ENCODE measurements at regions not wholly inside any gene's neighbourhood (a gene's known extent, or its start where the extent isn't known, plus 50 kb on each side); places are given as distances from the start of the nearest gene placed in this dataset.

DNA sequence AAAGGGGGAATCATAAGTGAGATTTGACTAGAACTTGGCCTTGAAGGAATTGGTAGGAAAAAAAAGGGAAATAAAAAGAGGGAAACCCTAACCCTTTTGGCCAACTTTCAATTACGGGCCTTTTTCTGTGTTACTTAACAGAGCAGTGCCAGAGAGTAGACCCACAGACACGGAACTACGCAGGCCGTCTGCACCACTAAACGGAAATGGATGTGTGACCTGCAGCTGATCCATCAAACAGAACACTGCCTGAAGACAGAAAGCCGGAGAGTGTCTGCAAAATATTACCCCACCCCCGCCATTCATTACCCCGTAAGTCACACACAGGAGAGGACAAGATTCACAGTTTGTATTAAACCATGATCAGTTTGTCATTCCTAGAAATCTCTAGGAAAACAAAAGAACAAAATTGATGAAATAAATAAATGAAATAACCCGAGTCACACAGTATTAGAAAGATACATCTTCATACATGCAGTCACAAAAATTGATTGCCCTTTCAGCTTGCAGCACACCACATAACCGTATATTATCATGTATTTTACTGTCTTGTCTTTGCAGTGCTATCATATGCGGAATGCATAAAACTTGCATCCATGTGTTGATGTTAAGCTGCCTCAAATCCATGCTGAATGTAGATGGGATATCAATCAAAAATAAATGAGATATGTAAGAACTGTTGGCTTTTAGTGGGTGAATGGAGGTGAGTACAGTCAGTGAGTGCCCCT lies 424.7 kb downstream of the IRS2 start:
- DNase-seq = no peak

DNA sequence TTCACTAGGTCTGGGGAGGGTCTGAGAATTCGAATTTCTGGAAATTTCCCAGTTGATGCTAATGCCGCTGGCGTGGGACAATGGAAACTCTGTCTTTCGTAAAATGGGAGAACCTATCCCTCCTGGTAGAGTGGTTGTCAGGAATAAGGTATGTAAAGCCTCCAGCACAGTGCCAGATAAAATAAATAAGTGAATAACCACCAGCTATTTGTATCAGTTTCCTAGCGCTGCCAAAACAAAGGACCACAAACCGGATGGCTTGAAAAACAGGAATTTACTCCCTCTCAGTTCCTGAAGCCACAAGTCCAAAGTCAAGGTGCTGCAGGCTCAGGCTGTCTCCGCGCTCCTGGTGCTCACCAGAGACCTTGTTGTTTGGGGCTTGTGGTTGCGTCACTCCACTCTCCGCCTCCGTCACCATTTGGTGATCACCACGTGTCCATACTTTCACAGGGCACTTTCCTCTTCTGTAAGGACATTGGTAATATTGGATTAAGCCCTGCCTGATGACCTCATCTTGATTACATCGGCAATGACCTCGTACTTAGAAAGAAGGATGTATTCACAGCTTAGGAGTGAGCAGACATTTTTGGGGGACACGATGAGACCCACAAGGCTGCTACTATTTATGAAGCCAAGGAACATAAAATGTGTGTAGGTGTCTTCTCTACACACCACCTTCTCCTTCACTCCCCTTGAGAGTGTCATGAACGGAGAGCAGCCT lies 428.5 kb downstream of the IRS2 start:
- DNase-seq = no peak

DNA sequence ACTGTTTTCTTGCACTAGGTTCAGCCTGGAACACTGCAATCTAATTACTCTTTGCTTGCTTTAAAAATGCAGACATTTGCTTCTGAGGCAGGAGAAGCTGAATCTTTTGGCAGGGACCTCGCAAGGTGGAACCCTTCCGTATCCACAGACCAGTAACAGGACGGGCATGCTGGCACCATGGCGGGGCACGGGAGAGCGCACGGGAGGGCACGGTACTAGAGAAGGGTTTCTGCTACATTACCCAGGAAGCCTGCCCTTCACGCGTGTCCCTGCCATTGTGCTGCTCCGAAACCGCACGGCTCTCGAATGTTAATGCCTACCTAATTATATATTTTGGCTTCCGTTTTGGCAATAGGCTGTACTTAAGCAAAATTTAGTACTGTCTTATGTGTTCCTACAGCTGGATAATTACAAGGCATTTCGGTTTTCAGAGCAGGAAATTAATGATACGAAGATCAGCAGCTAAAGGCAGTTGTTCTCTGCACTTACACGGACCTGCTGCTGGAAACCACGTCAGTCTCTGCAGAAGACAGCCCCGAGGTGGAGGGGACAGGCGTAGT lies 430.4 kb downstream of the IRS2 start:
- no peak for DNase-seq

DNA sequence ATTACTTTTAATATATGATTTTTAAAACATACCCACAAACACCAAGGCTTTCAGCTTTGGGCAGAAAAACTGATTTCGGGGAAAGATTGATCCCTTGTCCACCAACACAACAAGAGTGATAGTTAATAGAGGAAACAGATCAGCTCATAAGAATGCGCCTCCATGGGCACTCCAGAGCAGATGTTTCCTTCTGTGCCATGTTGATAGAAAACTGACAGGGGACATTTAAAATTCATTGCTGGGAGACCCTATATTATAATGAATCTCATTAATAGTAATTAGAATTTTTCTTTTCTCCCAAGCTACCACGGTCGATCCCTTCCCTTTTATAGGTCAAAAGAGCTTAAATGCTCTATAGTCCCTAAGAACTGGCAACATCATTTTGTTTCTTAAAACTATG lies 431.2 kb downstream of the IRS2 start:
- no peak for DNase-seq

DNA sequence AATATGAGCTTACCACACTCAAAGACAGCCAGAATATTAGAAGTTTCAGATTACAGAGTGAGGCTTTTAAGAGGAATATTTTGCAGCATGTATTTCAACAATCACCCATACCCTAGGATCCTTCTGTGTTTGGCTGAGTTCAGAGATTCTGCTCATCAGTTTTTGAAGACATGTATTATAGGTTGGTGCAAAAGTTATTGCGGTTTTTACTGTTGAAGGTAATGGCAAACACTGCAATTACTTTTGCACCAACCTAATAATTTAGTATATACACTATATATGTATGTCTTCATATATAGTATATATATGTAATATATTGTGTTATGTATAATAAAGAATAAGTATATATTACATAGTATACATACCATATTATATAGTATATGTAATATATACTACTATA lies 435.1 kb downstream of the IRS2 start:
- DNase-seq = no peak

DNA sequence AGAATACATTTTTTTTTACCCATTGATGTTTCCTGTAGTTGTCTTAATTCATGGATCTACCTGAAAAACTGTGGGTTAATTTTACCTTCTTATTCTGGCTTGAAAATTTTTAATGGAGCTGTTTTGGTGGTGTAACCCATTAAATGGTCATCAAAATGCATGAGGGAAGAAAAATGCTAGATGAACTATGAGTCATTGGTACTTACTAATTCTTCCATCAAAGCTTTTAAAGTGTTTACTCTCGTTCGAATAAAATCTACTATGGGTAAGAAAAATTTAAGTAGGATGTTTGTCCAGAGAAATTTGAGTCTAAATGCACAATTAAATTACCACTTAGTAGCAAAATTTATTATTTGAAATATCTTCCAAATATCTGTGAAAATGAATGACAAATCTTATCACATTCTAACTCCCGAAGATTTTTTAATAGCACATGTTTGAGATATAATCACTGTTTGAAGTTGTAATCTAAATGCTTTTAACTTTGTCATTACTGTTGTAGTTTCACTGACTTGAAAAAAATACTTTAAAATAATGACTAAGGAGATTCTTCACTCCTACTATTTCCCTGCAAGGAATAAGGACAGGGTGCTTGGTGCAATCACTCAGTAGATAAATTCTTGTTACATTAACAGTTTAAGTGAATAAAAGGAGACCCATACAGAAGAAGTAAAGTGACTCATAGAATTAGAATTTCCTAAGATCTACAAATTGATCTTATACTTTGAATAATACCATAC lies 437.7 kb downstream of the IRS2 start:
- no peak for DNase-seq

DNA sequence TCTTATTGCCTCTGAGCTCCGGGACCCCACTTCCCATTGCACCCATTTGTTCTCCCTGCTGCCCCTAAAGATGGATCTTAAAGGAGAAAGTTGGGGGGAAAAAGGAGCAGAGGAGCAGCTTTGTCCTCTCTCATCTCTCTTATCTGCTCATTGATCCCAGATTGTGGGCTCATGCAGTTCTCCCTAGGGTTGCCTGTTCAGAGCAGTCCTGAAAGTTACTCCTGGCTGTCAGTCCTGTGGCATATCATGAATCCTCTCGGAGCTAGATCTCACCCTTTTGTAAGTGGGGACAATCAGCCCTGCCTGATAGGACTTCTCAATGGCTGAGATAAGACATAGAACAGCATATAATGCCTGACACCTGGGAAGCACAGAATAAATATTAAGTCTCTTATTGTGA lies 440.3 kb downstream of the IRS2 start:
- DNase-seq = no peak

DNA sequence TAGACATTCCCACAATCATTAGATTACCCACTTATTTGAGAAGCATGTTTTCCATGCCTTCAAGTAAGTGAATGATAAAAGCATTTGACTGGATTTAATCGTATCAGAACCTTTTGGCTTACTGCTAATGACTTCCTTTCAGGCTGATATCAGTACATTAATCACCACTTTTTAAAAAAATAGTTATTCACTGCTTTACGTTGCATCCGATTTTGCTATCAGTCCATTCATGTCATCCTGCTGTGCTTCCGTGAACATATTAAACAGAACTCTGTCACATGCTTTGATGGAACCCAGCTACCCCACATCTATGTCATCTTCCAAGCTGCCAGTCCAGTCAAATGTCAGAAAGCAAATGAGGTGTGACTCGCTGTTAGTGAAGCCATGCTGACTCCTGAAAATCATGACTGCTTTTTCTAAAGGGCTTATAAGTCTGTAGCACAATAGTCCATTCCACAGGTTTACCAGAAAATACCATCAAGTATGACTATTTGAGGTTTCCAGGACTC lies 440.9 kb downstream of the IRS2 start:
- no peak for DNase-seq

DNA sequence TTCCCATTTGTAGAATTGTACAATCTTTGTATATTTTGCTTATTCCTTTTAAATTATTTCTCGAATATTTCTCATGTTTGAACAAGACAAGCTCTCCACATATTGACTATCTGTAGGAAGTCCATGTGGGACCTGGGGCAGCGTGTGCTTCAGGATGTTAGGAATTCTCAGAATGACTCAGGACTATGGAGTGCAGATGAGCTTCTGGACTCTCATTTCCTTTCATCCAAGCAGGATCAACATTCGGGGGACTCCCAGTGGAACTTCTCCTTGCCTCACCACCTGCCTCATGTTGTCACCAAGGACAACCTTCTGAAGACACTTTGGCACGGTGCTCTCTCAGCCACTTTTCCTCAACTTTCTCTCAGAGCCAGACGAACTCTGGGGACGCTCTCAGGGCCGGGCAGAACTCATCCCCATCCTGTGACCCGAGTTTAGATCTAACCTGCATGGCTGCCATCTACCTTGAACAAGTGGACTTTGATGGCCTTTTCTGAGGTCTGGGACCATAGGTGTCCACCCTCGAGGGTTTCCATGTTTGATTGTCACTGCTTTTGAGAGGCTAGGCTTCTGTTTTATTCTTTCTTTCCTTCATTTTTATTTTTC lies 441.7 kb downstream of the IRS2 start:
- DNase-seq = peak; percentile 71

DNA sequence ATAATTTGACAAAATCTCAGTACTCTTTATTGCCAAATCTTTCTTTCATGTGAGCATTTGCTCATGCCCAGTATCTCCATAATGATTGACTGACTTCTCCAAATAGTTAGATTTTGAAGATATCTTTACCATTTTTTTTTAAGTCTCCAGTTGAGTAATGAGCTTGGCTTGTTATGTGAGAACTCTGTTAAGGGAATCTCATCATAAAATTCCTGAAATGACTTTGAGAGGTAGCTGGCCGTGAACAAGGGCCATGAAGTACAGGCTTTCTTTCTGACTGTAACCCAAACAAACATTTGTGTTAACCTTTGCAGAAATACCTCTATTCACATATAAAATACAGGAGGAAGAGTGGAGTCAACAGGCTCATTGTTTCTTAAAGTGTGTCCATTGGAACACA lies 449.7 kb downstream of the IRS2 start:
- peak; percentile 66 for DNase-seq

DNA sequence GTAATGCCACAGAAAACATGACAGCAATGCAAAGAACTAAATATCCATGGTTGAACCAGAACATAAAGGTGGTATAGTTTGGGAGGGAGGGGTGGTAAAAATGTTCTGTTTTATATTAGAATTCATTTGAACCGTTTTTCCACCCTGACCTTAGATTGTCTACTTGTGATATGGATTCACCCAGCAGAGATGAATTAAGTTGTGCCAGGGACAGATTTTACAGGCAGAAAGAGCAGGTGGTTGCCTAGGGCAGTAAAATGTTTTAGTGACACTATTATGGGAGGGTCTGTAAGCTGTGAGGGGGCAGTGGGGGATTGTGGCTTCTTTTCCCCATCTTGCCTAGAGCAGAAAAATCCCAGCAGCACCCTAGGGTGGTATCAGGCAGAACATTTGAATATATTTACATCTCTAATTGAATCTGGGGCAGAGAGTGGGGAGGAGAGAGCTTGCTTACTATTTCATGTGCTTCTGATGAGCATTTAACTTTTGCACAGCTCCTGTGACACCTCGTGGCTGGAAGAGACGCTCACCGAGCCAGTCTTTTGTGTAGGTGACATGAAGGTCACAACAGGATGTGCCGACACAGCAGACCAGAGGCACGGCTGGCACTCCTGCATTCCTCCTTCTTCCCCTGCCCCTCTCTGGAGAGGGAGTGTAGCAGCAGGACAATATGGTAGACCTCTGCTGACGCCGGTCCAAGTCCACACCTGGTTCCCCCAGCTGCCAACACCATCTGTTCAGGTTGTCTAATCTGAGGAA lies 452.3 kb downstream of the IRS2 start:
- no peak for DNase-seq

DNA sequence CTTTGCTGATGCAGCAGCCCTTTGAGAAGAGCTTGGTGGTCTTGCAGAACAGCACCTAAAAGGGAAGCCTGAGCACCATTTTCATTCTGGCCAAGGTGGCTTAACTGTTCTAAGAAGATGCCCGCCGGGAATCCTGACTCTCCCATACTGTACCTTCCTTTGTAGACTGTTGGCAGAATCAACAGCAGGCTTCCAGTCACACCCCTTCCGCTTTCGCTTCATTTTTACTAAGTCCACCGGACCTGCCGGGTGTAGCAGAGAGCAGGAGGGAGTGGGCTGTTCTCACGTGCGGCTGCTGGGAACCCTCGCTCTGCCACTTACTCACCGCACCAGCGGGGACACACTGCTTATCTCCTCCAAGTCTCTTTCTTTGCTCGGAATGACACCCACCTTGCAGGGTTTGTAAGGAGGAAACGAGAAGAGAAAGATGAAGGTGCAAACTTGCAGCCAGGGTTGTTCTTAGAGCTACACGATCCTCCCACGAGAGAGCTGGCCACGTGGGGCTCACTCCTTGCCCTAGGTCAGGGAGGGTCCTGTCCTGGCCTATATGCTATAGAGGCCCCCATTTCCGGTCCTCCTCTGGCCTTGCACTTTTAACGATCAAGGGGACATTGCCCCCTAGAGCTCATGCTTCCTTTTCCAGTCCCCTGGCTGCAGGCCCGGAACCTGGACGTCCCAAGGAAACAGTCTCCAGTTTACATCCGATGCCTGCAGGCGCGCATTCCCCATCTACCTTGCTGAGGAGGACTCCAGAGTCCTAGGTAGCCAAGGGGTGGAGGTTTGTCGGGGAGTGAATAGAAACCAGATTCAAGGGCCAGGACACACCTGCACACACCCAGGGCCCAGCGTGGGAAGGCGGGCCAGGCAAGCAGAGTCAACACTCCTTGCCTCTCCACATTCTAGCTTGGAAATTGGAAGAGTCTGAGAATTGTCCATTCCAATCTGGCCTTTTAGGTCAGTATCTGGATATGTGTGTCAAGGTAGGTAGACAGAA lies 453.6 kb downstream of the IRS2 start:
- no peak for DNase-seq

DNA sequence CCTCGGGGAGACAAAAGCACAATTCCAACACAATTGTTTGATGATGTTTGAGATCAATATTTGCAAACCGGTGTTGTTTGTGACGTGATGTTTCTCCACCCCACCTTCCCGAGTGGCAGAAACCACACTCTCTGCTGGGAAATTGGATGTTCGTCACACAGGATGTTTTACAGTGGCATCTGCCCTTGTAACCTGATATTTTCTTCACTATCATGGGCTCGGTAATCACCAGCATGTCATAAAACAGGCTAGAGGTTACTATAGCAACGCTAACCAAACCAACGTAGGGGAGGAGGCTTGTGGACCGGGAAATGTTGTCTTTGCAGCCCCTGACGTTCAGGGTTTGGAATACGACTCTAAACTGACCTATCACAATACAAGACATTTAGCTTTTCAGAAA lies 454.5 kb downstream of the IRS2 start:
- no peak for DNase-seq

DNA sequence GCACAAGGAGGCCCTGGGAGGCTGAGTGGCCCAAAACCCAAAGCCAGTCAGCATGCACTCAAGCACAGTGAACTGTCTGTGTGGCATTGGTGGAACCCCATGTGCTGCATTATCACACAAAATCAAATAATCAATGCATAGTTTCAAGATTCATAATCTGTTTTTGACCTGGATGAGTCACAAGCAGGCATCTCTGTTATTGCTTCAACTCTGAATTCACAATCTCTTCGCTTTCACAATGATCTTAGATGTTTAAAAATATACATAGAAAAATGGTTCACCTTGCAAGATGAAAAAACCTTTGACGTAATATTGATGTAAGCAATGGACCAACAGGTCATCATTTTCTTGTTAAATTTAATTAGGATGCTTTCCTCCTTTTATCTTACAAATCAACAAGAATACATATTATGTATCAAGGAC lies 455.4 kb downstream of the IRS2 start:
- no peak for DNase-seq

DNA sequence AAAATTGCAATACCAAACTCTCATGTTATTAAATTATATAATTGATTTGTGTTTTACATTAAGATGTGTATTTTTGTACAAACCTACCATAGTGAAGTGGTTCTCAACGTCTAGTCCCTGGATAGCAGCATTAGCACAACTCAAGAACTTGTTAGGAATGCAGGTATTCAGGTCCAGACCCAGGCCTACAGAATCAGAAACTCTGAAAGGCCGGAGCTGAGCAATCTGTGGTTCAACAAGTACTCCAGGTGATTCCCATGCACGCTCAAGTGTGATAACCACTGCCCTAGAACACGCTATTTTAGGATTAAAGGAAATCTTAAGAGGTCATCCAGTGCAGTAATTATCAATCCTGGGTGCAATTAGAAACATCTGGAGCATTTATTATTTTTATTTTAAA lies 456.3 kb downstream of the IRS2 start:
- no peak for DNase-seq

DNA sequence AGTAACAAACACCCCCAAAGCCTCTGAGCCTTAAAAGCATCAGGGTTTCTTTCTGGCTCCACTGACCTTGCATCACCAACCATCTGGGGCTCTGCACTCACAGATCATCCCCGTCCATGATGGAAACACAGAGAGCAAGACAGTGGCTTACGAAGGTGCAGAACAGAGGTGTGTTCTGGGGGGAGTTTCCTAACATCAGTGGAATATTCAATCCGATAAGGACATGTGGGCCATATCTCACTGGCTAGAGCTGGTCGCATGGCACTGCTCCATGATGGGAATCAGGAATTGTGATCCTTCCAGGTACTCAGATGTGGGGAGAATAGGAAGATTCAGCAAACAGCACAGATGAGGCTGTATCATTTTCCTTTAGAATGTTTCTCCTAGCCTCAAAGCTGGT lies 457.2 kb downstream of the IRS2 start:
- no peak for DNase-seq

DNA sequence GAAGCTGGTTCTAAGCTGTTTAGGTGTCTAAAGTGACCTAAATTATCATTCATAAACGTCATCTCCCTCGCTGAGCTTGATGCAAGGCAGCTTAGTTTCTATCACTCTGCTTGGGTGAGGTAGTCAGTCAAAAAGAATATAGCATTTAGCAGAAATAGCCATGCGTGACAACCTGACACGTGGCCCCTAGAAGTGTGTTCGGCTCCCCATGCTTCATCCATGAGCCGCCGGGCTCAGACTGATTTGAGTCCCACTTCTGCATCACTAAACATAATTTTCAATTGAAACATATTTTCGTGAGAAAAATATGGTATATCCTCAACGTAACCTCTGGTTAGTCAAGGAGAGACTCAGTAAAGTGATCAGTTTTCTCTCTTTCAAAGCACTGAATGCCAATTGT lies 459.8 kb downstream of the IRS2 start:
- no peak for DNase-seq

DNA sequence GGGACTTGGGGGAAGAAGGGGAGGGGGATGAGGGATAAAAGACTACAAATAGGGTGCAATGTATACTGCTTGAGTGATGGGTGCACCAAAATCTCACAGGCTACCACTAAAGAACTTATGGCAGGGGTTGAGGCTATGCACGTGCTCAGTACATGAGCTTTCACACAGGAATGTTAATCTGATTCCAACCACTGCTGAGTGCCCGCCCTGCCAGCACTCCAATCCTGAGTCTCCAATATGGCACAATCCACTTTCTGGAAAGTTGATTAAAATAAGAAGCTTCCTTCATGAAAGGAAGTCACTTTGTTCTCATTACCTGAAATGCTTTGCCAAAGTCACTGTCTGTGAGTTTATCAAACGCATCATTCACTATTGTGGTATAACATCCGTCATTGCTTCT lies 463.0 kb downstream of the IRS2 start:
- DNase-seq = no peak

DNA sequence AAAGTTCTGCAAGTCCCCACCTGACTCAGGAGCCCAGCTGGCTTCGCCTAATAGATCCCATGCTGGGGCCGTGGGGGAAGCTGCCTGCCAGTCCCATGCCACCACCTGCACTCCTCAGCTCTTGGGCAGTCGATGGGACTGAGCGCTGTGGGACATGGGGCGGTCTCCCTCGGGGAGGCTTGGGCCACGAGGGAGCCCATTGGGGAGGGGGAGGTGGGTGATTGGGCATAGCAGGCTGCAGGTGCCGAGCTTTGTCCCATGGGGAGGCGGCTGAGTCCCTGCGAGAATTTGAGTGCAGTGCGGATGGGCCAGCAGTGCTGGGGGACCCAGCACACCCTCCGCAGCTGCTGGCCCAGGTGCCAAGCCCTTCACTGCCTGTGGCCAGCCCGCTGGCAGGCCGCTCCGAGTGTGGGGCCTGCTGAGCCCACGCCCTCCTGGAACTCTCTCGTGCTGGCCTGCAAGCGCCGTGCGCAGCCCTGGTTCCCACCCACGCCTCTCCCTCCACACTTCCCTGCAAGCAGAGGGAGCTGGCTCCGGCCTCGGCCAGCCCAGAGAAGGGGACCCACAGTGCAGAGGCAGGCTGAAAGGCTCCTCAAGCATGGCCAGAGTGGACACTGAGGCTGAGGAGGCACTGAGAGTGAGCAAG lies 467.3 kb downstream of the IRS2 start:
- DNase-seq = no peak

DNA sequence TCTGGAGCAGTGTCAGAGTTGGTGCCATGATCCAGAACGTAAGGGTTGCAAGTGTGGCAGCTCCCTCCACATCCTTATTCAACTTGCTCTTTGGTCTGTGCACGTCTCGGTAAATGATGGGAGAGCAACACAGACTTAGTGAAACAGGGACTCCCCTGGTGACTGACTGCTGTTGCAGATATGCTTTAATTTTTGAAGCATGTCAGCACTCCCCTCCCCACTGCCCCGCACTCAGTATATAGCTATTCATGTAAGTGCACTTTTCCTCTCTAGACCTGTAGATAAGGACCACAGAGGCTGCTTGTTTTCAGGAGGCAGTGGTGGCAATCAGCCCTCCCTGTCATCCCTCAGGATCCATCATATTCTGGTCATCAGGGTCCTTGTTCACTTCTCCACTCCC lies 470.9 kb downstream of the IRS2 start:
- no peak for DNase-seq

DNA sequence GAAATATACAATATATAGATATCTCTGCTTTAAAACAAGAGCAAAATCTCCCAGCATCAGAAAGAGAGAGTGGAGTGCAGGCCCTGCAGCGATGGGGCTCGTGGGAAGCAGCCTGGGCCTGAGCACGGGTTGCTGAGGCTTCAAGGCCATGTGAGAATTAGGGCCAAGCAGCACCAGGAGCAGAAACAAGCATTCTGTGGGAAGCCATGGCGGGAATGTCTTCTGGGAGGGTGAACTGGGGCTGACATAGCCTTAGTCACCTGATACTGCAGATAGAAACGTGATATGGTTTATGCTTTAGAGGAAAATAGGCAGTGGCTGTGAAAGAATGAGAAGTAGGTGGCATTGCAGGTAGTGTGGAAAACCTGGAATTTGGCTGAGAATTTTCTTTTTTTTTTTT lies 472.3 kb downstream of the IRS2 start:
- DNase-seq = no peak
